ACC112 (cell line): ENCODE measurements at regions not wholly inside any gene's neighbourhood (a gene's known extent, or its start where the extent isn't known, plus 50 kb on each side); places are given as distances from the start of the nearest gene placed in this dataset.

Source experiments
- H2AFZ ChIP-seq: fragments of 200-600 bp; sonication (generic); one replicate; pipeline ENCODE4 v1.6.0; 2017; ENCODE audit warnings: antibody characterized with exemption, low read length; ENCODE audit not compliant: unreplicated experiment
- H3K27ac ChIP-seq: fragments of 200-600 bp; sonication (generic); 2 replicates; pipeline ENCODE4 v1.5.1; 2014; ENCODE audit warnings: low read depth, mild to moderate bottlenecking, antibody characterized with exemption, low read length, moderate library complexity
- H3K27me3 ChIP-seq: fragments of 200-600 bp; sonication (generic); 2 replicates; pipeline ENCODE4 v1.6.1; 2014; ENCODE audit warnings: mild to moderate bottlenecking, antibody characterized with exemption, low read length, moderate library complexity, mixed read lengths; ENCODE audit not compliant: insufficient read depth
- H3K36me3 ChIP-seq: fragments of 200-600 bp; sonication (generic); 2 replicates; pipeline ENCODE4 v1.6.1; 2016; ENCODE audit warnings: mild to moderate bottlenecking, antibody characterized with exemption, low read length, moderate library complexity, mixed read lengths; ENCODE audit not compliant: insufficient read depth
- H3K4me1 ChIP-seq: fragments of 200-600 bp; sonication (generic); one replicate; pipeline ENCODE4 v1.6.1; 2016; ENCODE audit warnings: low read length, mixed read lengths; ENCODE audit not compliant: insufficient read depth, unreplicated experiment, control insufficient read depth
- H3K4me3 ChIP-seq: fragments of 200-600 bp; sonication (generic); 2 replicates; pipeline ENCODE4 v1.5.1; 2014; ENCODE audit warnings: mild to moderate bottlenecking, low read depth, low read length
- H3K79me2 ChIP-seq: fragments of 200-600 bp; sonication (generic); one replicate; pipeline ENCODE4 v1.6.0; 2016; ENCODE audit warnings: low read length; ENCODE audit not compliant: control insufficient read depth, unreplicated experiment, insufficient read depth

DNA sequence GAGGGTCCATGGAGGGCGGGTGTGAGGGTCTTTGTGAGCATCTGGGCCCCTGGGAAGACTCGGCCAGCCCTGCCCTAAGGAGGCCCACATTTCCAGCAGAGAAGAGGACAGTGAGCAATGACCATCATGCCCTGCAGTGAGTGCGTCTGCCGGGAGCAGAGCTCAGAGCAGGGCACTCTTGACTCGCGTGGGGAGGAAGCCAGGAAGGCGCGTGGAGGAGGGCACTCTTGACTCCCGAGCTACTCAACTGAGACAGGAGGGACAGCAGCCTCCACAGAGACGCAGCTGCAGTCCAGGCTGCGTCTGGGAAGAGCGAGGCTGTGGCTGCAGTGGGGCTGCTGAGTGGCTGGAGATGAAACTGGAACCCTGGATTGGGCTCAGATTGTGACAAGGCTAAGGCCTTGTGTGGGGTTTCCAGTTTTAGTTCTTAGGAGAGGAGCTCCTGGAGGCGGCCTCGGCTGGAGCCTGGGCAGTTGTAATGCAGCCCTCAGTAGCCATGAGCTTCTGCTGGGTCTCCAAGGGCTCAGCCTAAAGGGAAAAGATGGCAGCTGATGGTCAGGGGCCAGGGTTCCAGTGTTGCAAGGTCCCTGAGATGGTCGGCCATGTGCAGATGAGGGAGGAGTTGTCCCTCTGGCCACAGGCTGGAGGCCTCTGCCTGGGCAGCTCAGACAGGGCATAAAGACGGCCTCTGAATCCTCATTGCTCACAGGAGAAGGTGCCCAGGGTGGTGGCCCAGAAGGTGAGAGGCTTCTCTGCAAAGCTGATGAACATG is 264.7 kb upstream of the B3GAT1 start:
- H3K27ac ChIP-seq: no peak overlapping the region
- H3K4me1 ChIP-seq: no peaks in the 10 kb centered on the region
- H3K27me3 ChIP-seq: no peaks in the 10 kb centered on the region
- H3K36me3 ChIP-seq: no peaks in the 10 kb centered on the region
- H3K4me3 ChIP-seq: no peak overlapping the region
- H3K79me2 ChIP-seq: no peaks in the 10 kb centered on the region
- H2AFZ ChIP-seq: no peak overlapping the region

- no peaks in the 10 kb centered on the region for H3K36me3 ChIP-seq
- H3K27me3 ChIP-seq: no peaks in the 10 kb centered on the region
- no peaks in the 10 kb centered on the region for H3K79me2 ChIP-seq
- H3K4me3 ChIP-seq: no peak overlapping the region
- no peak overlapping the region for H3K27ac ChIP-seq
- no peak overlapping the region for H2AFZ ChIP-seq
- no peaks in the 10 kb centered on the region for H3K4me1 ChIP-seq
These were observed 263.9 kb upstream of the B3GAT1 start for GRCh38 chr11:134675983-134676382.

DNA sequence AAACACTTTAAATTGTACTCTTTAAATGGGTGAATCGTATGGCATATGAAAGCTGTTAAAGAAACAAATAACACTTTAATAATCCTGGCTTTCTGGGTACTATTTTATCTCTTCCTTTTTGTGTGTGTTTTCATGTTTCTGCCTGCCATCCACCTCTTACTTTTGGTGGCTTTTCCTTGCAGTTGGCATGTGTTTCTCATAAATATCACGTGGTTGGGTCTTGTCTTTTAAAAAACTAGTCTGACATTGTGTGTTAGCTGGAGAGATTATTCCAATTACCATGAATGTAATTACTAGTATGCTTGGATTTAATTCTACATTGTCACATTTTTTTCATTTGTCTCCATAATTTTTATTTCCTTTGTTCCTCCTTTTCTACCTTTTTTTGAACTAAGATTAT is 262.9 kb upstream of the B3GAT1 start:
- Histone ChIP-seq H3K4me1 (no peaks in the 10 kb centered on the region), H3K79me2 (no peaks in the 10 kb centered on the region), H3K4me3 (no peak overlapping the region), H3K27ac (no peak overlapping the region), H2AFZ (no peak overlapping the region), H3K36me3 (no peaks in the 10 kb centered on the region), H3K27me3 (no peaks in the 10 kb centered on the region)

- Histone ChIP-seq H2AFZ (no peak overlapping the region), H3K27me3 (no peaks in the 10 kb centered on the region), H3K27ac (no peak overlapping the region), H3K79me2 (no peaks in the 10 kb centered on the region), H3K4me1 (no peaks in the 10 kb centered on the region), H3K4me3 (no peak overlapping the region), H3K36me3 (no peaks in the 10 kb centered on the region)
These were observed 258.9 kb upstream of the B3GAT1 start for GRCh38 chr11:134670961-134671370.

DNA sequence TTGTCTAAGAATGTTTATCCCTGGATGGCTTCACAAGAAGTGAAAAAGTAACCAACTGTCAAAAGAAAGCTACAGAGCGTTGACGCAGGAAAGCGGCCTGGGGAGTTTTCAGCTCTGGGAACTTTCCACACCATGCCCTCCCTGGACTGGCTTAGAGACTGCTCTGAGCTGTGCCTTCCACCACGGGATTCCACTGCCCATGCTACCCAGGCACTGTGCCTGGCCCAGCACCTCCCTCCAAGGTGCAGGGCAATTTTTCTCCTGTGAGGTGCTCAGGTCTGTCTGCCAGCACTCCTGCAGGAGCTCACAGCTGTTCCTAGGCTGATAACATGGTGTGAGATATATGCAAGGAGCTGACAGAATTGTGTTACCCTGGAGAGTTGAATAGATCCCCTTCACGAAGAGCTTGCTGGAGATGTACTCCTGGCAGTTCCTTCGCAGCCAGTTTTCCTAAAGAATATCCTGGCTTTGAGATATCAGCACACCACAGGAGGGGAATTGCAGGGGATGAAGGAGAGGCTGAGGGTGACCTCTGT is 258.3 kb upstream of the B3GAT1 start:
- H3K4me3 ChIP-seq: no peak overlapping the region
- no peak overlapping the region for H2AFZ ChIP-seq

GRCh38 chr11:134669796-134670195 is 257.8 kb upstream of the B3GAT1 start:
- Histone ChIP-seq H3K79me2 (no peaks in the 10 kb centered on the region), H3K27ac (no peak overlapping the region), H3K27me3 (no peaks in the 10 kb centered on the region), H3K4me3 (no peak overlapping the region), H2AFZ (no peak overlapping the region), H3K36me3 (no peaks in the 10 kb centered on the region), H3K4me1 (no peaks in the 10 kb centered on the region)

More for the DNA sequence above, 258.3 kb upstream of the B3GAT1 start:
- H3K27me3 ChIP-seq: no peaks in the 10 kb centered on the region
- no peaks in the 10 kb centered on the region for H3K79me2 ChIP-seq
- H3K36me3 ChIP-seq: no peaks in the 10 kb centered on the region
- no peak overlapping the region for H3K27ac ChIP-seq
- no peaks in the 10 kb centered on the region for H3K4me1 ChIP-seq

DNA sequence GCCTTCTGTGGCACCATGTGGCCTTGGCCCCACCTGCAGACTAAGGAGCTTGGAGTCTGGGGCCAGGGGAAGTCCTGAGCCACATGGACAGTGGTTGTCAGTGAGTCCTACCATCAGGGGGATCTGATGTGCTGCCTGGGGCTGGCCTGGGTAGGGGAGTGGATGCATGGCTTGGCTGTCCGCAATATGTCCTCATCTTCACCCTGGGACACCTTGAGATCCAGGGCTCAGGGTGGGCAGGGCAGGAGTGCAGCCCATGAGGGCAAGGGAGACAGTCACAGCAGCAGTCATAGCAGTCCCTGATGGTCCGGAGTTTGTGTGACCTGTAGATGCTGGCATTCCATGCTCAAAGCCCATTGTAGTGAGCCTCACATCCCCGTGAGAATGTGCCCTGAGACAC is 256.8 kb upstream of the B3GAT1 start:
- Histone ChIP-seq H2AFZ (no peak overlapping the region), H3K4me1 (no peaks in the 10 kb centered on the region), H3K27me3 (no peaks in the 10 kb centered on the region), H3K4me3 (no peak overlapping the region), H3K27ac (no peak overlapping the region), H3K79me2 (no peaks in the 10 kb centered on the region), H3K36me3 (no peaks in the 10 kb centered on the region)

GRCh38 chr11:134668076-134668475 is 256.0 kb upstream of the B3GAT1 start:
- Histone ChIP-seq H3K4me1 (no peaks in the 10 kb centered on the region), H3K36me3 (no peaks in the 10 kb centered on the region), H3K79me2 (no peaks in the 10 kb centered on the region), H3K27me3 (no peaks in the 10 kb centered on the region), H3K27ac (no peak overlapping the region), H3K4me3 (no peak overlapping the region), H2AFZ (no peak overlapping the region)

DNA sequence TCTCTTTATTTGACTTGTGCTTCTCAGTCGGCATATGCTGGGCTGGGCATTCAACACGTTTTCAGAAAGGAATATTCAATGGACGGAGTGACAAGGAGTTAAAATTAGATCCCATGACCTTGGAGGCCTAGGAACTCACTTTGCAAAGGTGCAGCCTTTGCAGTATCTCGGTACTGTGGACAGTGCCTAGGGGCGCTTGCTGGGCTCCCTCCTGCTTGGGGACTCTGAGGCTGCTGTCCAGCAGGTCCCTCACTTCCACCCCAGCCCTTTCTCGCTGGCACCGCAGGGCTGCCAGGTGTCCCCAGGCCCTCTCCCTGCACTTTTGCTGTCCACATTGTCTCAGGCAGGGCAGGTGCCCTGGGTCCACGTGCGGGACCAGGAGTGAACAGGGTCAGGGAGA is 255.5 kb upstream of the B3GAT1 start:
- H3K4me3 ChIP-seq: no peak overlapping the region
- H3K27me3 ChIP-seq: no peaks in the 10 kb centered on the region

GRCh38 chr11:134667175-134667500 is 255.1 kb upstream of the B3GAT1 start:
- Histone ChIP-seq H3K4me3 (no peak overlapping the region), H3K27ac (no peak overlapping the region), H3K36me3 (no peaks in the 10 kb centered on the region), H2AFZ (no peak overlapping the region), H3K79me2 (no peaks in the 10 kb centered on the region), H3K4me1 (no peaks in the 10 kb centered on the region), H3K27me3 (no peaks in the 10 kb centered on the region)

More for the DNA sequence above, 255.5 kb upstream of the B3GAT1 start:
- Histone ChIP-seq H3K4me1 (no peaks in the 10 kb centered on the region), H3K27ac (no peak overlapping the region), H3K79me2 (no peaks in the 10 kb centered on the region), H2AFZ (no peak overlapping the region), H3K36me3 (no peaks in the 10 kb centered on the region)
